Endothelial cell of umbilical vein (primary cell): ENCODE measurements at regions not wholly inside any gene's neighbourhood (a gene's known extent, or its start where the extent isn't known, plus 50 kb on each side); places are given as distances from the start of the nearest gene placed in this dataset.

Experiments used
- BruUV-seq: library from RNA; stranded (reverse); fragments of 400-500 nt; replicated peaks from 2 replicates; lab custom pipeline; 2021; lab: Mats Ljungman, UMichigan
- CTCF ChIA-PET: fragments of 300-600, 350-600 bp; sonication (Branson Sonifier 250); formaldehyde crosslinking; loops from one replicate; lab custom pipeline; 2021; ENCODE audit warnings: antibody characterized with exemption, inconsistent platforms; lab: Charles Lee
- POLR2A ChIA-PET: fragments of 300-600, 350-600 bp; sonication (Branson Sonifier 250); formaldehyde crosslinking; loops from one replicate; lab custom pipeline; 2021; ENCODE audit warnings: antibody characterized with exemption, inconsistent platforms; lab: Charles Lee
- DNase-seq: peaks from one replicate; pipeline ENCODE4 v3.0.0-alpha.2; 2011; ENCODE audit warnings: low read depth, low spot score
- FAIRE-seq: peaks from 2 replicates; lab custom pipeline; 2011; peaks lifted over from hg19 to GRCh38; lab: Jason Lieb, UNC
- H2AFZ ChIP-seq: 2 replicates; pipeline ENCODE4 v1.6.0; 2012; ENCODE audit warnings: low read depth, low read length, control low read depth, inconsistent platforms
- H3K27ac ChIP-seq: 2 replicates; pipeline ENCODE4 v1.5.1; 2011; ENCODE audit warnings: low read depth, mild to moderate bottlenecking, control low read depth, low read length, moderate library complexity; ENCODE audit not compliant: insufficient read depth
- H3K27me3 ChIP-seq, 2 experiments: 2 replicates each; pipeline versions ENCODE4 v1.6.0 to v1.6.1; 2011; ENCODE audit warnings: low read length in 2 of 2, mixed read lengths in 1 of 2; ENCODE audit not compliant: control insufficient read depth in 2 of 2, insufficient read depth in 2 of 2
- H3K36me3 ChIP-seq, 2 experiments: 2 replicates in 1 of 2; 3 replicates in 1 of 2; pipeline ENCODE4 v1.5.1; 2011; ENCODE audit warnings: low read length in 2 of 2, mild to moderate bottlenecking in 1 of 2, moderate library complexity in 1 of 2; ENCODE audit not compliant: control insufficient read depth in 2 of 2, insufficient read depth in 2 of 2; ENCODE audit errors: extremely low read depth in 1 of 2
- H3K4me1 ChIP-seq: 3 replicates; pipeline ENCODE4 v1.5.1; 2011; ENCODE audit warnings: mild to moderate bottlenecking, low read length; ENCODE audit not compliant: control insufficient read depth, insufficient read depth; ENCODE audit errors: extremely low read depth
- H3K4me2 ChIP-seq: 2 replicates; pipeline ENCODE4 v1.6.1; 2011; ENCODE audit warnings: low read length, control low read depth, mixed read lengths; ENCODE audit not compliant: insufficient read depth
- H3K4me3 ChIP-seq, 3 experiments: fragments of 200-600 bp in 1 of 3; sonication (generic), shearing (Covaris generic) in 1 of 3; replicated peaks in 1 of 3; 2 replicates each; pipeline ENCODE4 v1.5.1; 2011 to 2016; ENCODE audit warnings: control low read depth in 3 of 3, low read length in 3 of 3, mild to moderate bottlenecking in 2 of 3, inconsistent platforms in 1 of 3, low read depth in 1 of 3, moderate library complexity in 1 of 3; ENCODE audit not compliant: insufficient read depth in 1 of 3
- H3K79me2 ChIP-seq: 2 replicates; pipeline ENCODE4 v1.6.0; 2012; ENCODE audit warnings: low read length, inconsistent platforms; ENCODE audit not compliant: control insufficient read depth, insufficient read depth
- H3K9ac ChIP-seq: replicated peaks from 2 replicates; pipeline ENCODE3; 2011; ENCODE audit warnings: low read length, control low read depth; ENCODE audit not compliant: insufficient read depth; ENCODE audit errors: extremely low read depth
- H3K9me1 ChIP-seq: replicated peaks from 3 replicates; pipeline ENCODE4 v1.6.0; 2011; ENCODE audit warnings: mild to moderate bottlenecking, low read length; ENCODE audit not compliant: control insufficient read depth, insufficient read depth; ENCODE audit errors: extremely low read depth
- H3K9me3 ChIP-seq: replicated peaks from 2 replicates; pipeline ENCODE4 v1.5.1; 2012; ENCODE audit warnings: low read length, inconsistent platforms; ENCODE audit not compliant: control insufficient read depth, insufficient read depth
- H4K20me1 ChIP-seq: replicated peaks from 2 replicates; pipeline ENCODE3; 2011; ENCODE audit warnings: mild to moderate bottlenecking, low read length; ENCODE audit not compliant: control insufficient read depth, insufficient read depth; ENCODE audit errors: extremely low read depth
- EZH2 ChIP-seq: IDR thresholded peaks from 2 replicates; pipeline ENCODE4 v1.6.1; 2012; ENCODE audit warnings: borderline replicate concordance, low read depth, mild to moderate bottlenecking, moderate library complexity, low read length, inconsistent platforms; ENCODE audit not compliant: severe bottlenecking
- FOS ChIP-seq: IDR thresholded peaks from 2 replicates; pipeline ENCODE4 v1.6.1; 2011; ENCODE audit warnings: mild to moderate bottlenecking, low read length, moderate library complexity, borderline replicate concordance; ENCODE audit not compliant: insufficient read depth
- JUN ChIP-seq: IDR thresholded peaks from 2 replicates; pipeline ENCODE4 v1.6.1; 2011; ENCODE audit warnings: borderline replicate concordance, low read depth; ENCODE audit not compliant: insufficient read length, insufficient read depth
- MYC ChIP-seq: IDR thresholded peaks from one replicate; pipeline ENCODE4 v1.6.1; 2011; ENCODE audit warnings: mild to moderate bottlenecking, low read depth, low read length
- POLR2A ChIP-seq: IDR thresholded peaks from 2 replicates; pipeline ENCODE4 v1.6.1; 2012; ENCODE audit warnings: low read depth, mild to moderate bottlenecking, control low read depth, low read length
- dilution Hi-C: fragments of 300-500 bp; cut with MboI; formaldehyde crosslinking; loops from one replicate; pipeline ENCODE4 v1.15.0; 2019; ENCODE audit warnings: low sequenced_read_pairs; ENCODE audit not compliant: extremely low pct_ligation_motif_present
- intact Hi-C: fragments of 100-400 bp; cut with micrococcal nuclease; formaldehyde crosslinking; loops from one replicate; pipeline ENCODE4 v1.10.0; 2022
- TF ChIP-seq, protein P1 (sequence below): IDR thresholded peaks from 2 replicates; pipeline ENCODE4 v1.6.1; 2011; ENCODE audit not compliant: insufficient read depth, insufficient read length

DNA sequence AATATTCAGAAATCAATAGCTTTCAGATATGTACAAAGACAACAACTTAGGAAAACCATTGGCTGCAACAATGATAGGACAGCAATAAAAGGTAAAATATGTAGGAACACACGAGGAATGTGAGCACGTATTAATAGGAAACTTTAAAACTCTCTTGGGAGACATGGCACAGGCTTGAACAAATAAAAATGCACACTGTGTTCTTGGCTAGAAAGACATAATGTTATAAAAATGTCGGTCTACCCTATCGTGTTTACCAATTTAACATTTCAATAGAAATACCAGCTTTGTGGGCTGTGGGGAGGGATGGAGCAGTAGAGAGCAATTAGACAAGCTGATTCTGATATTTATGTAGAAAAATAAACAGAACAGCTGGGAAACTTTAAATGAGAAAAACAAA is 69.0 kb upstream of the FAM9B start:
- FAIRE-seq = no peak
- POLR2A ChIA-PET = no interaction called here

DNA sequence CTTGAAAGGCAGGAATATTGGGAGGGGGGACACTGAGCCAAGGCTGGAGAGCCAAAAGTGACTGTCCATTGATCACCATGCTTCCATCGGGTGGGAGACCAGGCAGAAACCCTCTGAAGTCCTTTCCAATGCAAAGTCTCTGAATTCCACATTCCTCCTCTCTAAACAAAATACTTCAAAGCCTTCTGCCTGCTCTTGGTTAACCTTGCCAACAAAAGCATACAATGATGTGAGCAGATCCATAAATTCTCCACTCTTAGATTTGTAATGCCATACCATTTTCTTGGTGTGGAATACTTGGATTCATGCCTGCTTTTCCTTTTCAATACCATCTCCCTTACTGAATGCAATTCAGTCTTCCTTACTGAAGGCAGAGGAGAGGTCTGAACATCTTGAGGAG is 74.1 kb upstream of the FAM9B start:
- TF ChIP-seq, protein P1, sequence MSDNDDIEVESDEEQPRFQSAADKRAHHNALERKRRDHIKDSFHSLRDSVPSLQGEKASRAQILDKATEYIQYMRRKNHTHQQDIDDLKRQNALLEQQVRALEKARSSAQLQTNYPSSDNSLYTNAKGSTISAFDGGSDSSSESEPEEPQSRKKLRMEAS = no peak
- TF ChIP-seq MYC (no peak), EZH2 (no peak), FOS (no peak)
- Histone ChIP-seq H3K4me2 (no peak overlapping the region), H4K20me1 (no peaks in the 10 kb centered on the region), H3K27ac (no peak overlapping the region), H3K27me3 (no peaks in the 10 kb centered on the region), H3K9ac (no peak overlapping the region), H3K79me2 (no peaks in the 10 kb centered on the region), H3K4me3 (no peak overlapping the region), H3K9me1 (no peaks in the 10 kb centered on the region), H2AFZ (no peak overlapping the region), H3K4me1 (no peaks in the 10 kb centered on the region), H3K36me3 (no peaks in the 10 kb centered on the region), H3K9me3 (no peaks in the 10 kb centered on the region)
- CTCF ChIA-PET = no interaction called here
- intact Hi-C loops (no loop called here), dilution Hi-C loops (no loop called here)
- POLR2A ChIA-PET = no interaction called here
- no peak for FAIRE-seq
- no peak for DNase-seq
- BruUV-seq = no TSS peak

More for the DNA sequence above, 69.0 kb upstream of the FAM9B start:
- Histone ChIP-seq H3K79me2 (no peaks in the 10 kb centered on the region), H3K9me1 (no peaks in the 10 kb centered on the region), H2AFZ (no peak overlapping the region), H3K9me3 (no peaks in the 10 kb centered on the region), H3K9ac (no peak overlapping the region), H3K27ac (no peak overlapping the region), H3K27me3 (no peaks in the 10 kb centered on the region), H4K20me1 (no peaks in the 10 kb centered on the region), H3K36me3 (no peaks in the 10 kb centered on the region), H3K4me2 (no peak overlapping the region), H3K4me1 (no peaks in the 10 kb centered on the region), H3K4me3 (no peak overlapping the region)
- CTCF ChIA-PET = interaction anchor here (1.3 kb wide), 1 partner anchor 18 kb away, joined by 3 read pairs; no protein-coding TSS in a partner anchor
- TF ChIP-seq POLR2A = no peak
- no peak for TF ChIP-seq JUN
- no peak for TF ChIP-seq MYC
- TF ChIP-seq EZH2 = no peak
- TF ChIP-seq FOS = no peak
- dilution Hi-C loops = no loop called here
- DNase-seq = no peak
- intact Hi-C loops = no loop called here
- BruUV-seq = no TSS peak
